GM19452 (cell line): ENCODE measurements at regions not wholly inside any gene's neighbourhood (a gene's known extent, or its start where the extent isn't known, plus 50 kb on each side); places are given as distances from the start of the nearest gene placed in this dataset.
"Not testable (repeated sequence)": the region's sequence is repeated elsewhere in the genome, so short reads cannot be mapped to it uniquely, and the experiment has no call there.

ENCODE experiments used
- ATAC-seq: cut with Tn5 transposase; IDR thresholded peaks from one replicate; pipeline ENCODE4 v1.9.1; 2021; ENCODE audit not compliant: unreplicated experiment

- ATAC-seq, result no peak
Observed at GRCh38 chr4:31442236-31442635, 722.1 kb downstream of the PCDH7 start.

GRCh38 chr4:31445526-31445925, 725.4 kb downstream of the PCDH7 start:
- ATAC-seq, result no peak

- ATAC-seq, result no peak
Observed at GRCh38 chr4:31455612-31456011, 735.4 kb downstream of the PCDH7 start.

GRCh38 chr4:31458813-31459212, 738.6 kb downstream of the PCDH7 start:
- no peak for ATAC-seq

- no peak for ATAC-seq
Observed at GRCh38 chr4:31461421-31461820, 741.3 kb downstream of the PCDH7 start.

GRCh38 chr4:31467781-31468180, 747.6 kb downstream of the PCDH7 start:
- ATAC-seq, result no peak

GRCh38 chr4:31474221-31474620, 754.1 kb downstream of the PCDH7 start:
- no peak for ATAC-seq

GRCh38 chr4:31482691-31483090, 762.5 kb downstream of the PCDH7 start:
- ATAC-seq, result no peak

GRCh38 chr4:31499216-31499615, 779.0 kb downstream of the PCDH7 start:
- not testable (repeated sequence) for ATAC-seq

GRCh38 chr4:31516520-31516919, 796.4 kb downstream of the PCDH7 start:
- ATAC-seq, result no peak

GRCh38 chr4:31518796-31519250, 798.7 kb downstream of the PCDH7 start:
- no peak for ATAC-seq

GRCh38 chr4:31530555-31530954, 810.4 kb downstream of the PCDH7 start:
- no peak for ATAC-seq

GRCh38 chr4:31538877-31539276, 818.7 kb downstream of the PCDH7 start:
- ATAC-seq, result no peak

- no peak for ATAC-seq
Observed at GRCh38 chr4:31539284-31540069, 819.3 kb downstream of the PCDH7 start.

- no peak for ATAC-seq
Observed at GRCh38 chr4:31545330-31545729, 825.2 kb downstream of the PCDH7 start.

GRCh38 chr4:31545755-31546154, 825.6 kb downstream of the PCDH7 start:
- no peak for ATAC-seq

- ATAC-seq, result no peak
Observed at GRCh38 chr4:31548021-31548420, 827.9 kb downstream of the PCDH7 start.

- ATAC-seq, result no peak
Observed at GRCh38 chr4:31548823-31549222, 828.7 kb downstream of the PCDH7 start.

GRCh38 chr4:31549256-31549655, 829.1 kb downstream of the PCDH7 start:
- no peak for ATAC-seq

- no peak for ATAC-seq
Observed at GRCh38 chr4:31557437-31557836, 837.3 kb downstream of the PCDH7 start.

GRCh38 chr4:31573554-31573953, 853.4 kb downstream of the PCDH7 start:
- ATAC-seq, result no peak

GRCh38 chr4:31575504-31575903, 855.3 kb downstream of the PCDH7 start:
- no peak for ATAC-seq

- ATAC-seq, result no peak
Observed at GRCh38 chr4:31580843-31581242, 860.7 kb downstream of the PCDH7 start.
